Mesenchymal stem cell (in vitro differentiated cells and primary cell): ENCODE measurements at regions not wholly inside any gene's neighbourhood (a gene's known extent, or its start where the extent isn't known, plus 50 kb on each side); places are given as distances from the start of the nearest gene placed in this dataset.

Experiments used
- DNase-seq: peaks from one replicate; pipeline ENCODE4 v3.0.0-alpha.2; 2013
- H2AFZ ChIP-seq: one replicate; pipeline ENCODE4 v1.6.1; 2013; ENCODE audit warnings: low read depth, mild to moderate bottlenecking, control low read depth, inconsistent platforms, low read length, moderate library complexity
- H2AK5ac ChIP-seq: 2 replicates; pipeline ENCODE4 v1.6.1; 2013; ENCODE audit warnings: low read length, moderate library complexity, mild to moderate bottlenecking, inconsistent platforms; ENCODE audit not compliant: severe bottlenecking
- H2BK120ac ChIP-seq: one replicate; pipeline ENCODE4 v1.6.1; 2013; ENCODE audit warnings: low read depth, mild to moderate bottlenecking, inconsistent platforms, low read length, moderate library complexity
- H2BK12ac ChIP-seq, 2 experiments: one replicate each; pipeline ENCODE4 v1.6.1; 2013; ENCODE audit warnings: inconsistent platforms in 2 of 2, low read length in 2 of 2, mild to moderate bottlenecking in 2 of 2, moderate library complexity in 2 of 2, control low read depth in 1 of 2
- H2BK15ac ChIP-seq: one replicate; pipeline ENCODE4 v1.6.1; 2013; ENCODE audit warnings: mild to moderate bottlenecking, low read depth, inconsistent platforms; ENCODE audit not compliant: poor library complexity, severe bottlenecking
- H2BK5ac ChIP-seq: 2 replicates; pipeline ENCODE4 v1.6.1; 2013; ENCODE audit warnings: low read depth, mild to moderate bottlenecking, low read length, control low read depth, inconsistent platforms; ENCODE audit not compliant: poor library complexity, severe bottlenecking
- H3K14ac ChIP-seq, 2 experiments: one replicate each; pipeline ENCODE4 v1.6.1; 2013; ENCODE audit warnings: inconsistent platforms in 2 of 2, low read length in 2 of 2, control low read depth in 1 of 2, mild to moderate bottlenecking in 1 of 2, moderate library complexity in 1 of 2
- H3K18ac ChIP-seq, 2 experiments: one replicate each; pipeline ENCODE4 v1.6.1; 2013; ENCODE audit warnings: inconsistent platforms in 2 of 2, low read length in 2 of 2, control low read depth in 1 of 2, low read depth in 1 of 2, mild to moderate bottlenecking in 1 of 2
- H3K23ac ChIP-seq, 2 experiments: one replicate each; pipeline ENCODE4 v1.6.1; 2013; ENCODE audit warnings: inconsistent platforms in 2 of 2, low read length in 2 of 2, mild to moderate bottlenecking in 2 of 2, moderate library complexity in 2 of 2, control low read depth in 1 of 2
- H3K27ac ChIP-seq: 2 replicates; pipeline ENCODE4 v1.5.1; 2013; ENCODE audit warnings: mild to moderate bottlenecking, moderate library complexity, low read length, control low read depth, inconsistent platforms; ENCODE audit not compliant: poor library complexity, severe bottlenecking
- H3K27me3 ChIP-seq, 2 experiments: 2 replicates each; pipeline versions ENCODE4 v1.6.1 to v1.7.0; 2013; ENCODE audit warnings: low read length in 2 of 2, mild to moderate bottlenecking in 2 of 2, moderate library complexity in 2 of 2, control low read depth in 1 of 2, inconsistent platforms in 1 of 2; ENCODE audit not compliant: control insufficient read depth in 1 of 2, insufficient read depth in 1 of 2
- H3K36me3 ChIP-seq, 2 experiments: 2 replicates each; pipeline versions ENCODE4 v1.6.1 to v1.7.0; 2013; ENCODE audit warnings: low read length in 2 of 2, control low read depth in 1 of 2, inconsistent platforms in 1 of 2, low read depth in 1 of 2, mild to moderate bottlenecking in 1 of 2; ENCODE audit not compliant: insufficient read depth in 2 of 2, control insufficient read depth in 1 of 2
- H3K4ac ChIP-seq, 2 experiments: one replicate each; pipeline ENCODE4 v1.6.1; 2013; ENCODE audit warnings: inconsistent platforms in 2 of 2, low read length in 2 of 2, mild to moderate bottlenecking in 2 of 2, moderate library complexity in 2 of 2, control low read depth in 1 of 2, low read depth in 1 of 2
- H3K4me1 ChIP-seq: 2 replicates; pipeline ENCODE4 v1.6.1; 2013; ENCODE audit warnings: low read depth, low read length, control low read depth; ENCODE audit not compliant: control insufficient read depth, insufficient read depth
- H3K4me2 ChIP-seq: 2 replicates; pipeline ENCODE4 v1.6.1; 2013; ENCODE audit warnings: low read length, mild to moderate bottlenecking, inconsistent platforms; ENCODE audit not compliant: poor library complexity, severe bottlenecking
- H3K4me3 ChIP-seq, 2 experiments: 2 replicates each; pipeline versions ENCODE4 v1.5.1 to v1.7.0; 2013; ENCODE audit warnings: low read length in 2 of 2, mild to moderate bottlenecking in 2 of 2, control low read depth in 1 of 2, low read depth in 1 of 2; ENCODE audit not compliant: insufficient read depth in 1 of 2
- H3K79me1 ChIP-seq: replicated peaks from 2 replicates; pipeline ENCODE4 v1.6.1; 2013; ENCODE audit warnings: mild to moderate bottlenecking, control low read depth, low read length, inconsistent platforms; ENCODE audit not compliant: poor library complexity, severe bottlenecking
- H3K9ac ChIP-seq: 2 replicates; pipeline ENCODE4 v1.7.0; 2013; ENCODE audit warnings: mild to moderate bottlenecking, low read length, moderate library complexity
- H3K9me3 ChIP-seq: 2 replicates; pipeline ENCODE4 v1.7.0; 2013; ENCODE audit warnings: mild to moderate bottlenecking, low read length; ENCODE audit not compliant: control insufficient read depth
- H4K8ac ChIP-seq: one replicate; pipeline ENCODE4 v1.6.1; 2013; ENCODE audit warnings: inconsistent platforms, mild to moderate bottlenecking, low read length, moderate library complexity
- H4K91ac ChIP-seq: one replicate; pipeline ENCODE4 v1.6.1; 2013; ENCODE audit warnings: mild to moderate bottlenecking, low read length, inconsistent platforms
- WGBS: methylation state at CpG from one replicate; pipeline ENCODE4 v1.1.7; 2013; ENCODE audit warnings: mixed read lengths; 5-methylcytosine and 5-hydroxymethylcytosine counted together

DNA sequence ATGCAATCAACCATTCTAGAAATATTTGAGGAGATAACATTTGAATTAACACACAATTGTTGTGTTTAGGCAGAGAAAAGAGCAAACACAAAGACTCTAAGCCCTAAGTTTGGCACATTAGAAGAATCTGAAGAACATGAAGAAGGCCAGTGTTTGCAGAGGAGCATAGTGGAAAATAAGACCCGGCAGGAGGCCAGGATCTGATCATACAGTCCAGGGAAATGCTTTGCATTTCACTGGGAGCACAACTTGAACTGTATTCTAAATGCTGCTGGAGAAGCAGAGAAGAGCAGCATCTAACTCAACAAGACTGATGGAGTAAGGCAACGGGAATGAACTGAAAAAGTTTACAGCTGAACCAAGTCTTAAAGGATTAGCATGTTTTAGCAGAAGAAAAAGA lies 463.4 kb downstream of the ZNF608 start:
- peaks cover 0 to 3% of the 10 kb centered on the region in 2 experiments for H3K27me3 ChIP-seq
- no peak overlapping the region for H3K27ac ChIP-seq
- no peak overlapping the region for H3K23ac ChIP-seq
- no peak overlapping the region for H3K9ac ChIP-seq
- H3K4me2 ChIP-seq = no peak overlapping the region
- H3K4me1 ChIP-seq = no peaks in the 10 kb centered on the region
- H2BK15ac ChIP-seq = no peak overlapping the region
- no peaks in the 10 kb centered on the region for H3K36me3 ChIP-seq
- H4K8ac ChIP-seq = no peak overlapping the region
- H3K4me3 ChIP-seq = no peak overlapping the region
- H4K91ac ChIP-seq = no peak overlapping the region
- H2BK12ac ChIP-seq = no peak overlapping the region
- H2BK5ac ChIP-seq = no peak overlapping the region
- DNase-seq = no peak
- no peak overlapping the region for H3K18ac ChIP-seq
- 83% methylated on average over 2 of the region's 2 CpGs for WGBS
- H2AFZ ChIP-seq = no peak overlapping the region
- H3K79me1 ChIP-seq = no peaks in the 10 kb centered on the region
- H3K14ac ChIP-seq = no peak overlapping the region
- no peaks in the 10 kb centered on the region for H3K9me3 ChIP-seq
- H2BK120ac ChIP-seq = no peak overlapping the region
- H3K4ac ChIP-seq = no peak overlapping the region
- no peak overlapping the region for H2AK5ac ChIP-seq

GRCh38 chr5:124280079-124280478 lies 466.4 kb downstream of the ZNF608 start:
- WGBS = 81% methylated on average over 1 of the region's 4 CpGs
- Histone ChIP-seq H3K14ac (no peak overlapping the region), H3K36me3 (no peaks in the 10 kb centered on the region), H2AFZ (no peak overlapping the region), H3K4me1 (no peaks in the 10 kb centered on the region), H2AK5ac (peak overlapping the region; percentile 64), H3K4ac (no peak overlapping the region), H3K9ac (no peak overlapping the region), H3K4me3 (no peak overlapping the region), H2BK15ac (no peak overlapping the region), H2BK12ac (no peak overlapping the region), H3K79me1 (no peaks in the 10 kb centered on the region), H3K4me2 (no peak overlapping the region), H3K23ac (no peak overlapping the region), H3K9me3 (peaks cover 4% of the 10 kb centered on the region), H2BK120ac (no peak overlapping the region), H4K8ac (no peak overlapping the region), H3K27me3 (no peaks in the 10 kb centered on the region), H3K27ac (no peak overlapping the region), H2BK5ac (no peak overlapping the region), H3K18ac (peak overlapping the region; percentile 46 to 66), H4K91ac (no peak overlapping the region)
- no peak for DNase-seq

DNA sequence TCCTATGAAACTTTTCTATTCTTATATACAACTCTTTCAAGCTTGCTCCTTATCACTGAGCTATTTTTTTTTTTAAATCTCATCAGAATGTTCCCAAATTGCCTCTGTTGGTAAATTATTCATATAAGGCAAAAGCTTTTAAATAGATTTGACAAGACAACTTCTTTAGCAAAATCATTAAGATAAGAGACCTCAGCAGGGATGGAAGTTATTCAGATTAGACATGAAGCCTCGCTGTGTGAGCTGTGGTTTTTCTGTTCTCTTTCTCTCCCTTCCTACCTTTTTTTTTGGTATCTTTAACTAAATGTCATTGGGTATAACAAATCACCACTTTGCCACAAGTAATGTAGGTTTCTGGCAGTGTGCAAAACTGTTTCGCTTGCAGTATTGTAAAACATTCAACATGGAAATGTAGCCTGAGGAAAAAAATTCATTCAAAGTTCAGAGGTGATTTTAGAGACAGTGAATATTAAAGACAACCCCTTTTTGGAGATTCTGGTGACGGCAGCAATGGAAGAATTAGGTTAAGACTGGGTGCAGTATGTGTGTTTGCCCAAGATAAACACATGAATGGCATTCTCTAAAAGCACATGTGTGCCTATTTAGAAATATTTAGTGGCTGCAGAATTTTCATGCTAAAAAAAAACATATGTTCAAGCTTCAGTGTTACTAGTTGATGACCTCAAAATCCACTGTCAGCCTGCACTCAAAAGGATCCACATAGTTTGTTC lies 467.1 kb downstream of the ZNF608 start:
- Histone ChIP-seq H3K18ac (no peak overlapping the region), H3K4me2 (no peak overlapping the region), H2AFZ (no peak overlapping the region), H2BK15ac (no peak overlapping the region), H3K4ac (no peak overlapping the region), H3K4me3 (no peak overlapping the region), H3K14ac (no peak overlapping the region), H4K91ac (no peak overlapping the region), H3K23ac (no peak overlapping the region), H3K36me3 (no peaks in the 10 kb centered on the region), H3K27me3 (no peaks in the 10 kb centered on the region), H3K4me1 (peaks cover 2% of the 10 kb centered on the region), H2BK120ac (no peak overlapping the region), H3K27ac (no peak overlapping the region), H2BK12ac (no peak overlapping the region), H2BK5ac (no peak overlapping the region), H3K79me1 (no peaks in the 10 kb centered on the region), H4K8ac (no peak overlapping the region), H3K9ac (no peak overlapping the region), H3K9me3 (peaks cover 4% of the 10 kb centered on the region), H2AK5ac (no peak overlapping the region)
- no peak for DNase-seq
- 83% methylated on average over 2 of the region's 3 CpGs for whole genome bisulfite sequencing

GRCh38 chr5:124278636-124279035 lies 467.8 kb downstream of the ZNF608 start:
- Histone ChIP-seq H4K91ac (no peak overlapping the region), H3K4me3 (no peak overlapping the region), H3K4ac (no peak overlapping the region), H3K4me1 (peaks cover 2% of the 10 kb centered on the region), H2BK12ac (no peak overlapping the region), H4K8ac (no peak overlapping the region), H3K9me3 (peaks cover 4% of the 10 kb centered on the region), H3K27ac (no peak overlapping the region), H3K27me3 (no peaks in the 10 kb centered on the region), H2AFZ (no peak overlapping the region), H3K79me1 (no peaks in the 10 kb centered on the region), H3K14ac (no peak overlapping the region), H3K9ac (no peak overlapping the region), H2AK5ac (no peak overlapping the region), H3K23ac (no peak overlapping the region), H2BK120ac (no peak overlapping the region), H3K18ac (no peak overlapping the region), H2BK5ac (no peak overlapping the region), H3K36me3 (no peaks in the 10 kb centered on the region), H2BK15ac (no peak overlapping the region), H3K4me2 (no peak overlapping the region)
- no peak for DNase-seq
- 94% methylated on average over 2 of the region's 3 CpGs for WGBS
